GM19240 (cell line): ENCODE measurements at regions not wholly inside any gene's neighbourhood (a gene's known extent, or its start where the extent isn't known, plus 50 kb on each side); places are given as distances from the start of the nearest gene placed in this dataset.
A peak's percentile ranks its signal among the peaks of the same experiment; 100 is the strongest.
"Not testable (repeated sequence)": the region's sequence is repeated elsewhere in the genome, so short reads cannot be mapped to it uniquely, and the experiment has no call there.

ENCODE experiments used
- DNase-seq: peaks from one replicate; pipeline ENCODE4 v3.0.0; 2011; ENCODE audit warnings: low spot score; ENCODE audit not compliant: insufficient read length

- no peak for DNase-seq
Measured at GRCh38 chr3:168796339-168796738, 700.6 kb upstream of the GOLIM4 start.

GRCh38 chr3:168794427-168794826 is 698.7 kb upstream of the GOLIM4 start:
- DNase-seq: no peak

GRCh38 chr3:168782193-168782592 is 686.5 kb upstream of the GOLIM4 start:
- no peak for DNase-seq

GRCh38 chr3:168779970-168780645 is 684.4 kb upstream of the GOLIM4 start:
- DNase-seq: not testable (repeated sequence)

GRCh38 chr3:168753724-168754123 is 658.0 kb upstream of the GOLIM4 start:
- DNase-seq: no peak

GRCh38 chr3:168752339-168752738 is 656.6 kb upstream of the GOLIM4 start:
- DNase-seq: no peak

- no peak for DNase-seq
Measured at GRCh38 chr3:168747697-168748096, 652.0 kb upstream of the GOLIM4 start.

- no peak for DNase-seq
Measured at GRCh38 chr3:168738527-168739325, 643.0 kb upstream of the GOLIM4 start.

GRCh38 chr3:168736202-168736601 is 640.5 kb upstream of the GOLIM4 start:
- DNase-seq: no peak

- no peak for DNase-seq
Measured at GRCh38 chr3:168730073-168730472, 634.3 kb upstream of the GOLIM4 start.

GRCh38 chr3:168722091-168722490 is 626.4 kb upstream of the GOLIM4 start:
- no peak for DNase-seq

- peak; percentile 10 for DNase-seq
Measured at GRCh38 chr3:168714609-168715240, 619.0 kb upstream of the GOLIM4 start.

GRCh38 chr3:168709073-168709472 is 613.3 kb upstream of the GOLIM4 start:
- no peak for DNase-seq

- no peak for DNase-seq
Measured at GRCh38 chr3:168707900-168708299, 612.2 kb upstream of the GOLIM4 start.

GRCh38 chr3:168705412-168705811 is 609.7 kb upstream of the GOLIM4 start:
- no peak for DNase-seq

GRCh38 chr3:168696051-168696450 is 600.3 kb upstream of the GOLIM4 start:
- no peak for DNase-seq

- DNase-seq: no peak
Measured at GRCh38 chr3:168693870-168694269, 598.1 kb upstream of the GOLIM4 start.

- no peak for DNase-seq
Measured at GRCh38 chr3:168688267-168688666, 592.5 kb upstream of the GOLIM4 start.

- no peak for DNase-seq
Measured at GRCh38 chr3:168684519-168684918, 588.8 kb upstream of the GOLIM4 start.

- no peak for DNase-seq
Measured at GRCh38 chr3:168678730-168679129, 583.0 kb upstream of the GOLIM4 start.

- no peak for DNase-seq
Measured at GRCh38 chr3:168671091-168671490, 575.4 kb upstream of the GOLIM4 start.

GRCh38 chr3:168660879-168661657 is 565.3 kb upstream of the GOLIM4 start:
- DNase-seq: not testable (repeated sequence)
